HCT116 (cell line): ENCODE measurements at regions not wholly inside any gene's neighbourhood (a gene's known extent, or its start where the extent isn't known, plus 50 kb on each side); places are given as distances from the start of the nearest gene placed in this dataset.

ENCODE experiments used
- ATAC-seq: fragments of 200-7000 bp; cut with Tn5 transposase; 2 replicates; pipeline ENCODE4 v1.9.1; 2020; ENCODE audit warnings: mild to moderate bottlenecking, moderate library complexity
- BruUV-seq: library from RNA; stranded (reverse); fragments of 400-500 nt; replicated peaks from 2 replicates; lab custom pipeline; 2021; lab: Mats Ljungman, UMichigan
- CTCF ChIA-PET: fragments of 300-600 bp; sonication (Branson Sonifier 250); formaldehyde crosslinking; loops from one replicate; lab custom pipeline; 2021; ENCODE audit warnings: antibody characterized with exemption; lab: Charles Lee
- POLR2A ChIA-PET: fragments of 300-600, 350-600 bp; sonication (Branson Sonifier 250); formaldehyde crosslinking; loops from one replicate; lab custom pipeline; 2021; ENCODE audit warnings: antibody characterized with exemption; lab: Charles Lee
- RAD21 ChIA-PET, 2 experiments: fragments of 300-600 bp; sonication (Branson Sonifier 250); formaldehyde crosslinking; loops; one replicate each; lab custom pipeline; 2023; ENCODE audit warnings: low total read pairs in 2 of 2; ENCODE audit not compliant: uncharacterized antibody in 2 of 2, unreplicated experiment in 2 of 2, low non-redundant PET in 1 of 2; lab: Charles Lee
- DNase-seq: peaks from one replicate; pipeline ENCODE4 v3.0.0-alpha.2; 2010; ENCODE audit warnings: low read depth, low spot score
- H2AFZ ChIP-seq: fragments of 200-600 bp; shearing (Covaris generic), sonication (generic); 2 replicates; pipeline ENCODE4 v1.6.1; 2017; ENCODE audit warnings: low read depth, mixed run types, mixed read lengths, antibody characterized with exemption, low read length; ENCODE audit not compliant: poor library complexity, severe bottlenecking
- H3K27ac ChIP-seq: 2 replicates; pipeline ENCODE4 v1.5.1; 2012; ENCODE audit warnings: low read depth, low read length
- H3K27me3 ChIP-seq: fragments of 200-600 bp; sonication (generic); 2 replicates; pipeline ENCODE4 v1.6.1; 2016; ENCODE audit warnings: mixed run types, low read length, mixed read lengths; ENCODE audit not compliant: insufficient read depth
- H3K36me3 ChIP-seq, 2 experiments: fragments of 200-500 bp in 1 of 2; fragments of 200-600 bp in 1 of 2; sonication (Bioruptor generic) in 1 of 2; sonication (generic) in 1 of 2; 2 replicates each; pipeline versions ENCODE4 v1.5.1 to v1.6.1; 2014 to 2016; ENCODE audit warnings: low read length in 2 of 2, inconsistent platforms in 1 of 2, mixed read lengths in 1 of 2, mixed run types in 1 of 2; ENCODE audit not compliant: insufficient read depth in 2 of 2, control insufficient read depth in 1 of 2
- H3K4me1 ChIP-seq, 2 experiments: fragments of 200-600 bp in 1 of 2; sonication (generic) in 1 of 2; 2 replicates each; pipeline versions ENCODE4 v1.5.1 to v1.6.1; 2012 to 2017; ENCODE audit warnings: low read length in 2 of 2, inconsistent platforms in 1 of 2, mild to moderate bottlenecking in 1 of 2, mixed read lengths in 1 of 2, mixed run types in 1 of 2, moderate library complexity in 1 of 2; ENCODE audit not compliant: insufficient read depth in 2 of 2, control insufficient read depth in 1 of 2
- H3K4me2 ChIP-seq: fragments of 200-600 bp; sonication (generic); 2 replicates; pipeline ENCODE4 v1.6.1; 2017; ENCODE audit warnings: mixed run types, low read length, mixed read lengths
- H3K4me3 ChIP-seq, 2 experiments: fragments of 200-600 bp in 1 of 2; sonication (generic) in 1 of 2; replicated peaks in 1 of 2; 2 replicates each; pipeline ENCODE4 v1.5.1; 2011 to 2016; ENCODE audit warnings: low read length in 2 of 2, control low read depth in 1 of 2, low read depth in 1 of 2, mild to moderate bottlenecking in 1 of 2, mixed read lengths in 1 of 2, mixed run types in 1 of 2
- H3K79me2 ChIP-seq: fragments of 200-600 bp; sonication (generic); 2 replicates; pipeline ENCODE4 v1.6.1; 2017; ENCODE audit warnings: mild to moderate bottlenecking, mixed run types, low read length, moderate library complexity, mixed read lengths; ENCODE audit not compliant: insufficient read depth
- H3K9ac ChIP-seq: fragments of 200-600 bp; sonication (generic); 2 replicates; pipeline ENCODE4 v1.6.1; 2016; ENCODE audit warnings: low read length, mixed read lengths
- H3K9me2 ChIP-seq: fragments of 200-600 bp; sonication (generic), shearing (Covaris generic); 2 replicates; pipeline ENCODE4 v1.6.1; 2017; ENCODE audit warnings: mixed run types, mild to moderate bottlenecking, moderate library complexity; ENCODE audit not compliant: insufficient read depth
- H3K9me3 ChIP-seq, 2 experiments: fragments of 200-500 bp in 1 of 2; fragments of 200-600 bp in 1 of 2; sonication (Bioruptor generic) in 1 of 2; sonication (generic) in 1 of 2; 2 replicates each; pipeline ENCODE4 v1.6.1; 2014 to 2017; ENCODE audit warnings: low read length in 2 of 2, mixed read lengths in 2 of 2, inconsistent platforms in 1 of 2, low read depth in 1 of 2, mild to moderate bottlenecking in 1 of 2, mixed run types in 1 of 2, moderate library complexity in 1 of 2; ENCODE audit not compliant: control insufficient read depth in 1 of 2, insufficient read depth in 1 of 2
- H4K20me1 ChIP-seq: fragments of 200-600 bp; sonication (generic), shearing (Covaris generic); 2 replicates; pipeline ENCODE4 v1.6.1; 2017; ENCODE audit warnings: mixed run types, mild to moderate bottlenecking, moderate library complexity; ENCODE audit not compliant: insufficient read depth
- ATF3 ChIP-seq: IDR thresholded peaks from 2 replicates; pipeline ENCODE4 v1.6.1; 2012
- CBX3 ChIP-seq: IDR thresholded peaks from 2 replicates; pipeline ENCODE4 v1.6.1; 2012; ENCODE audit warnings: low read depth
- CEBPB ChIP-seq: IDR thresholded peaks from 2 replicates; pipeline ENCODE4 v1.6.1; 2012; ENCODE audit warnings: low read depth
- CTCF ChIP-seq, 3 experiments: fragments of 200-600 bp in 1 of 3; sonication (generic) in 1 of 3; IDR thresholded peaks in 2 of 3; conservative IDR thresholded peaks in 1 of 3; 2 replicates each; pipeline ENCODE4 v1.5.1; 2012 to 2017; ENCODE audit warnings: low read depth in 2 of 3, low read length in 2 of 3, antibody characterized with exemption in 1 of 3, borderline replicate concordance in 1 of 3, control low read depth in 1 of 3, mild to moderate bottlenecking in 1 of 3, mixed read lengths in 1 of 3, mixed run types in 1 of 3, moderate library complexity in 1 of 3; ENCODE audit not compliant: insufficient read depth in 1 of 3
- EGR1 ChIP-seq: IDR thresholded peaks from 2 replicates; pipeline ENCODE4 v1.6.1; 2012; ENCODE audit warnings: low read depth
- ELF1 ChIP-seq: IDR thresholded peaks from 2 replicates; pipeline ENCODE4 v1.6.1; 2012; ENCODE audit warnings: low read depth, borderline replicate concordance
- EZH2 ChIP-seq: fragments of 200-600 bp; sonication (generic); IDR thresholded peaks from 2 replicates; pipeline ENCODE4 v1.6.1; 2017; ENCODE audit warnings: antibody characterized with exemption, mixed run types
- EZH2phosphoT487 ChIP-seq: fragments of 200-600 bp; IDR thresholded peaks from 2 replicates; pipeline ENCODE4 v1.6.1; 2018; ENCODE audit warnings: antibody characterized with exemption, borderline replicate concordance
- JUND ChIP-seq: IDR thresholded peaks from 2 replicates; pipeline ENCODE4 v1.6.1; 2012
- MAX ChIP-seq: IDR thresholded peaks from 2 replicates; pipeline ENCODE4 v1.6.1; 2012
- POLR2A ChIP-seq: IDR thresholded peaks from 2 replicates; pipeline ENCODE4 v1.7.0; 2011; ENCODE audit warnings: borderline replicate concordance; ENCODE audit not compliant: insufficient read depth, insufficient read length; ENCODE audit errors: extremely low read depth
- POLR2AphosphoS5 ChIP-seq: IDR thresholded peaks from 2 replicates; pipeline ENCODE4 v1.6.1; 2011; ENCODE audit warnings: mild to moderate bottlenecking, low read depth, low read length, moderate library complexity
- RAD21 ChIP-seq: IDR thresholded peaks from 2 replicates; pipeline ENCODE4 v1.6.1; 2012; ENCODE audit warnings: low read depth, mild to moderate bottlenecking
- SIN3A ChIP-seq: IDR thresholded peaks from 2 replicates; pipeline ENCODE4 v1.6.1; 2012; ENCODE audit warnings: low read depth
- TCF7L2 ChIP-seq: IDR thresholded peaks from 2 replicates; pipeline ENCODE4 v1.7.0; 2011; ENCODE audit warnings: borderline replicate concordance, inconsistent platforms; ENCODE audit not compliant: insufficient read depth, insufficient read length; ENCODE audit errors: extremely low read depth
- YY1 ChIP-seq: IDR thresholded peaks from 2 replicates; pipeline ENCODE4 v1.6.1; 2011; ENCODE audit warnings: low read length, low read depth, moderate library complexity, mild to moderate bottlenecking; ENCODE audit not compliant: insufficient replicate concordance; ENCODE audit errors: extremely low read depth
- ZFX ChIP-seq: fragments of 450-650 bp; IDR thresholded peaks from 2 replicates; pipeline ENCODE4 v1.6.1; 2017
- intact Hi-C: fragments of 100-400 bp; cut with micrococcal nuclease; formaldehyde crosslinking; loops from 2 replicates; pipeline ENCODE4 v1.10.0; 2022

- TF ChIP-seq POLR2AphosphoS5 (no peak), EZH2 (no peak), TCF7L2 (no peak), MAX (no peak), CTCF (IDR thresholded peaks at IDR 0.05 in 2 of 3, conservative IDR thresholded peaks at IDR 0.05 in 1 of 3; ENCODE audit: borderline replicate concordance in 1 of 3, insufficient read depth in 1 of 3, low read depth in 2 of 3, low read length in 2 of 3) (no peak), EZH2phosphoT487 (no peak), JUND (no peak), SIN3A (no peak), ZFX (no peak), CEBPB (no peak), YY1 (no peak), ATF3 (no peak), CBX3 (no peak), RAD21 (no peak), ELF1 (no peak), POLR2A (no peak), EGR1 (no peak)
- BruUV-seq, result no TSS peak
- no peaks in the 10 kb centered on the region for H3K79me2 ChIP-seq
- H3K4me2 ChIP-seq, result no peak overlapping the region
- H2AFZ ChIP-seq, result no peak overlapping the region
- H3K4me3 ChIP-seq, result no peak overlapping the region
- no peaks in the 10 kb centered on the region for H3K36me3 ChIP-seq
- H3K9me3 ChIP-seq, result no peaks in the 10 kb centered on the region
- ATAC-seq, result no peak
- no peaks in the 10 kb centered on the region for H4K20me1 ChIP-seq
- RAD21 ChIA-PET, result no interaction called here
- DNase-seq, result no peak
- intact Hi-C loops, result no loop called here
- POLR2A ChIA-PET, result no interaction called here
- no peaks in the 10 kb centered on the region for H3K4me1 ChIP-seq
- H3K9me2 ChIP-seq, result no peaks in the 10 kb centered on the region
- H3K9ac ChIP-seq, result no peak overlapping the region
- no peak overlapping the region for H3K27ac ChIP-seq
- no peaks in the 10 kb centered on the region for H3K27me3 ChIP-seq
- CTCF ChIA-PET, result no interaction called here
These were observed 479.1 kb upstream of the NRXN1 start for GRCh38 chr2:51511002-51511401.
